Subcutaneous abdominal adipose tissue (tissue), 5 donors: ENCODE measurements at regions not wholly inside any gene's neighbourhood (a gene's known extent, or its start where the extent isn't known, plus 50 kb on each side); places are given as distances from the start of the nearest gene placed in this dataset.
"Not testable (repeated sequence)": the region's sequence is repeated elsewhere in the genome, so short reads cannot be mapped to it uniquely, and the experiment has no call there.

Experiments used
- H3K27ac ChIP-seq: one replicate; pipeline ENCODE4 v1.7.0; 2013; ENCODE audit warnings: low read depth, mild to moderate bottlenecking, inconsistent platforms, low read length, moderate library complexity
- H3K27me3 ChIP-seq, 5 donors: one replicate each; pipeline ENCODE4 v1.7.0; 2013; ENCODE audit warnings: low read length in 5 of 5, inconsistent platforms in 1 of 5; ENCODE audit not compliant: control insufficient read depth in 5 of 5, insufficient read depth in 4 of 5
- H3K36me3 ChIP-seq, 5 donors: one replicate each; pipeline ENCODE4 v1.7.0; 2013; ENCODE audit warnings: low read length in 5 of 5; ENCODE audit not compliant: control insufficient read depth in 5 of 5, insufficient read depth in 5 of 5
- H3K4me1 ChIP-seq, 5 donors: one replicate each; pipeline ENCODE4 v1.7.0; 2013; ENCODE audit warnings: low read length in 5 of 5, mild to moderate bottlenecking in 3 of 5, moderate library complexity in 1 of 5; ENCODE audit not compliant: control insufficient read depth in 5 of 5, insufficient read depth in 5 of 5
- H3K4me3 ChIP-seq, 5 donors: one replicate each; pipeline ENCODE4 v1.7.0; 2013; ENCODE audit warnings: low read length in 5 of 5, low read depth in 1 of 5
- H3K9ac ChIP-seq, 5 donors: one replicate each; pipeline ENCODE4 v1.7.0; 2013; ENCODE audit warnings: low read length in 5 of 5, mild to moderate bottlenecking in 4 of 5, moderate library complexity in 3 of 5
- H3K9me3 ChIP-seq, 5 donors: one replicate each; pipeline ENCODE4 v1.7.0; 2013; ENCODE audit warnings: low read length in 5 of 5; ENCODE audit not compliant: control insufficient read depth in 5 of 5
- donor health status: healthy.
- donor health status: healthy.
- donor health status: healthy.
- donor health status: healthy.
- donor health status: healthy.

DNA sequence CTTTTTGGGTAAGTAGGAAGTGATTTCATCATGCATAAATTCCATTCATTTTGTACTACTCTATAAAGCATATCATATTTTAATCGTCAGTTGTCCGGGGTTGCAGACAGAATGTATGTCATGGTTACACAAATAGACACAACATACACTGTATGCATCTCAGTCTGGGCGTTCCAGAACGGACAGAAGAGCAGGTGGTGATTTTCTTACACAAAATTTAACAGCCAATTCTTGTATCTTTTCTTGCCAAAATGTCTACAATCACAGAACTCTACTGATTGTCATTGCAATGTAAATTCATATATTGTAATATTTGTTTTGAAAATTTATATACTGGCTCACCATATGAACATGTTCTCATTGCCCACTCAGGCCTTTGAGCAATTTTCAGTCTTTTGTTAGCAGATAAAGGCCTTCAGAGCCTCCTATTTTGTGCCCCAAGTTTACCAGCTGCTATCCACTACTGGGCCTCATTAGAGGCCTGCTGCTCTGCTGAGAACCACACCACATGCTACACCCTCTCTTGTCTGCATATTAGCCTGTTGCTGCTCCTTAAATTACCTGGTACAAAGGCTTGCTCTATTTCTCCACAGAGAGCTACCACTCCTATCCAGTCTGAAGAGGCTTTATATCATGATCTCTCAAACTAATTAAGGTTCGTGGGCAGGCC lies 61.5 kb downstream of the PRDM13 start:
- H3K9me3 ChIP-seq = no peaks in the 10 kb centered on the region
- no peak overlapping the region for H3K9ac ChIP-seq
- no peak overlapping the region for H3K4me3 ChIP-seq
- no peaks in the 10 kb centered on the region for H3K36me3 ChIP-seq
- H3K27ac ChIP-seq = no peak overlapping the region
- H3K4me1 ChIP-seq = no peaks in the 10 kb centered on the region
- H3K27me3 ChIP-seq = no peaks in the 10 kb centered on the region

DNA sequence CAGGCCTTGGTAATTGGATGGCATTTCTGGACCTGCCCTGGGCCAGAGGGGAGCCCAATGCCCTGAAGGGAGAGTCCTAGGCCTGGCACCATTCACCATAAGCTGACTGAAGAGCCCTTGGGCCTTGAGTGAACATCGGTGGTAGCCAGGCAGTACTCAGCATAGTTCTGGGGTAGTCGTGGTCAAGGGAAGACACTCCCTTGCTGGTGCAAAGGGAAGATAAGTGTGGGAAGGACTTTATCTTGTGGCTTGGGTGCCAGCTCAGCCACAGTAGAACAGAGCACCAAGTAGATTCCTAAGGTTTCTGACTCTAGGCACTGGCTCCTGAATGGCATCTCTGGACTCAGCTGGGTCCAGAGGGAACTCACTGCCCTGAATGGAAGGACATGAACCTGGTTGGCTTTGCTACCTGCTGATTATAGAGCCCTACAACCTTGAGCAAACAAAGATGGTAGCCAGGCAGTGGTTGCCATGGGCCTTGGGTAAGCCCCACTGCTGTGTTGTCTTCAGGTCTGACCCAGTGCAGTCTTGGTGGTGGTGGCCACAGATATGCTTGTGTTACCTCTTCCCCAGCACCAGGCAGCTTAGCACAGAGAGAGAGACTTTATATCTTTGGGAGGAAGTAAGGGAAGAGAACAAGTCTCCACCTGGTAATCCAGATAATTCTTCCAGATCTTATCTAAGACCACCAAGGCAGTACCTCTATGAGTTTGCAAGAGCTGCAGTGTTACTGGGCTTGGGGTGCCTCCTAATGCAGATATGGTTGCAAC lies 83.5 kb downstream of the PRDM13 start:
- H3K4me3 ChIP-seq = no peak overlapping the region
- H3K36me3 ChIP-seq = no peaks in the 10 kb centered on the region

DNA sequence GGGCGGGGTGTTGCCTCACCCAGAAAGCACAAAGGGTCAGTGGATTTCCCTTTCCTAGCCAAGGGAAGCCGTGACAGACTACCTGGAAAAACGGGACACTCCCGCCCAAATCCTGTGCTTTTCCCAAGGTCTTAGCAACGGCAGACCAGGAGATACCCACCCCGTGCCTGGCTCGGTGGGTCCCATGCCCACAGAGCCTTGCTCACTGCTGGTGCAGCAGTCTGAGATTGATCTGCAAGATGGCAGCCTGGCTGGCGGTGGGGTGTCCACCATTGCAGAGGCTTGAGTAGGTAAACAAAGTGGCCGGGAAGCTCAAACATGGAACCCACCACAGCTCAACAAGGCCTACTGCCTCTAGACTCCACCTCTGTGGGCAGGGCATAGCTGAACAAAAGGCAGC lies 95.7 kb downstream of the PRDM13 start:
- H3K4me1 ChIP-seq, H3K27ac ChIP-seq, H3K4me3 ChIP-seq, H3K9ac ChIP-seq, H3K27me3 ChIP-seq, H3K9me3 ChIP-seq, H3K36me3 ChIP-seq: not testable (repeated sequence)

More for the DNA sequence above, 83.5 kb downstream of the PRDM13 start:
- H3K9me3 ChIP-seq = no peaks in the 10 kb centered on the region
- peaks cover 0 to 3% (median 3%) of the 10 kb centered on the region in 5 donors for H3K27me3 ChIP-seq
- H3K4me1 ChIP-seq = no peaks in the 10 kb centered on the region
- H3K27ac ChIP-seq = no peak overlapping the region
- no peak overlapping the region for H3K9ac ChIP-seq

DNA sequence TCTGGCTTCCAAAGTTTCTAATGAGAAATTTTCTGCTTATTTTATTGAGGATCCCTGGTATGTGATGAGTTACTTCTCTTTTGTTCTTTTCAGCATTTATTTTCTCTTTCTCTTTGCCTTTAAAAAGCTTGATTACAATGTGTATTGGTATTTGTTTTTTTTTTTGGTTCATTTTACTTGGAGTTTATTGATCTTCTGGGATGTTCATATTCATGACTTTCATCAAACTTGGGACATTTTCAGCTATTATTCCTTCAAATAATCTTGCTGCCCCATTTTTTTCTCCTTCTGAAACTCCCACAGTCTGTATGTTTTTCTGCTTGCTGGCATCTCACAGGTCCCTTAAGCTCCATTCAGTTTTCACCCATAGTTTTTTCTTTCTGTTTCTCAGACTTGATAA lies 102.4 kb downstream of the PRDM13 start:
- H3K27me3 ChIP-seq = no peaks in the 10 kb centered on the region
- no peak overlapping the region for H3K27ac ChIP-seq
- H3K36me3 ChIP-seq = no peaks in the 10 kb centered on the region
- no peaks in the 10 kb centered on the region for H3K9me3 ChIP-seq
- no peak overlapping the region for H3K9ac ChIP-seq
- no peak overlapping the region for H3K4me3 ChIP-seq
- H3K4me1 ChIP-seq = no peaks in the 10 kb centered on the region

DNA sequence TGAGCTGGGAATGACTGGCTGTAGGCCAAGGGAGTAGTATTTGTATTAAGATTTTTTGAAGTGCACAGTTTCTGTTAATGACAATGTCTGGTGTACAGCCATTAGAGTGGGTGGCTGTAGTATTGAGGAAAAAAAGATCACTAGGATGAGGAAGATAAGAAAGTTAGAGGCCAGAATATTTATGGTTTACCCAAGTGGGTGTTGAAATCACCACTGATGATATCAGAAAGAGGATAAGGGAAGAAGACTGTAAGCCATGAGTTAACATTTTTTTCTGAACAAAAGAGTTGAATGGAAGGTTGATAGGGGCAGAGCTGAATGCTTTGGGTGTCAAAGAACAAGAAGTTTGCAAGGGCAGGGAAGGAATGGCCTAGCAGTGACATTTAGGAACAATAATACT lies 104.7 kb downstream of the PRDM13 start:
- Histone ChIP-seq H3K9me3 (peaks cover 0 to 1% (median 0%) of the 10 kb centered on the region in 5 donors), H3K27ac (no peak overlapping the region), H3K36me3 (no peaks in the 10 kb centered on the region), H3K9ac (no peak overlapping the region), H3K4me3 (no peak overlapping the region), H3K27me3 (no peaks in the 10 kb centered on the region), H3K4me1 (no peaks in the 10 kb centered on the region)

DNA sequence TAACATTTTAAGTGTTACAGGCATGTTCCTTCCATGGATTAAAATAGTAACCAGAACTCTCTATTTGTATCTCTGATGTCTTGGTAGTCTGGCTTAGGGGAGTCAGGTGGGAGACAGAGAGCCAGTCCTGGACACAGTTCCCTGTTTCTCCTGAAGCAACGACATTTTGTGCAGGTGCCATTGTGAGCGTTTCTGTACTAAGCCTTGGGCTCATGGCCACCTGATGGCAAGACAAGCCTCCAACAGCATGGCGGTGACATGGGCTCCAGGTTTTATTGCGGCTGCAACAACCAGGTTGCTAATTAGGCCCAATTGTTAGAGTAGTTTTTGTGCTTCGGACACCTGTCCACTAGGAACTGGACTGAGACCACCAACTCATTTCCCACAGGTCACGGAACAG lies 105.3 kb downstream of the PRDM13 start:
- Histone ChIP-seq H3K4me1 (no peaks in the 10 kb centered on the region), H3K9me3 (peaks cover 0 to 5% (median 4%) of the 10 kb centered on the region in 5 donors), H3K36me3 (no peaks in the 10 kb centered on the region), H3K27ac (no peak overlapping the region), H3K9ac (no peak overlapping the region), H3K4me3 (no peak overlapping the region), H3K27me3 (no peaks in the 10 kb centered on the region)

DNA sequence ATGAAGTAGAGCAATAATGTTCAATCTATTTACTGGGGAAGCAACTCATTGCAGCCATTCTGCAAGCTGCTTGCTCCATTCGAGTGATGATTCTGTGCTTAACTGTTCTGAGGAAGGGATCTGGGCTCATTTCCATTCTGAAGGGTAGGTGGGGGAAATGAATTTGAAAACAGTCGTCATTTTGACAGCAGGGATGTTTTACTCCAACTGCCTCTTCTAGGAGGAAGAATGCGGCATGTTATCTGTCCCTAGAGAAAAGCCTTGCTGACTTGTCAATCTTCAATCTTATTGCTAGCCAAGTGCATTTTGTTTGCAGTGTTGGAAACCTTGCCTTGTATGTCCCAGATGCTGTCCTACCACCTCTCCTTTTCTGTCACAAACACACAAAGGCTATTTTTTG lies 105.9 kb downstream of the PRDM13 start:
- H3K9ac ChIP-seq = no peak overlapping the region
- peaks cover 0 to 5% (median 4%) of the 10 kb centered on the region in 5 donors for H3K9me3 ChIP-seq
- H3K36me3 ChIP-seq = no peaks in the 10 kb centered on the region
- H3K4me1 ChIP-seq = no peaks in the 10 kb centered on the region
- H3K27ac ChIP-seq = no peak overlapping the region
- H3K4me3 ChIP-seq = no peak overlapping the region
- no peaks in the 10 kb centered on the region for H3K27me3 ChIP-seq

DNA sequence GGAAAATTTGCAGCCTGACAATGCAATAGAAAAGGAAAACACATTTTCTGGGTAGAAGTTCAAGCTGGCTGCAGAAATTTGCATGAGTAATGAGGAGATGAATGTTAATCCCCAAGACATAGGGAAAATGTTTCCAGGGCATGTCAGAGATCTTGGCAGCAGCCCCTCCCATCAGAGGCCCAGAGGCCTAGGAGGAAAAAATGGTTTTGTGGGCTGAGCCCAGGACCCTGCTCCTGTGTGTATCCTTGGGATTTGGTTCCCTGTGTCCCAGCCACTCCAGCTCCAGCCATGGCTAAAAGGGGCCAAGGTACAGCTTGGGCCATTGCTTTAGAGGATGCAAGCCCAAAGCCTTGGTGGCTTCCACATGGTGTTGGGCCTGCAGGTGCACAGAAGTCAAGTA lies 115.4 kb downstream of the PRDM13 start:
- H3K36me3 ChIP-seq, H3K27me3 ChIP-seq, H3K4me1 ChIP-seq, H3K27ac ChIP-seq, H3K4me3 ChIP-seq, H3K9ac ChIP-seq: not testable (repeated sequence)
- H3K9me3 ChIP-seq = peaks cover 0 to 15% (median 3%) of the 10 kb centered on the region in 5 donors

DNA sequence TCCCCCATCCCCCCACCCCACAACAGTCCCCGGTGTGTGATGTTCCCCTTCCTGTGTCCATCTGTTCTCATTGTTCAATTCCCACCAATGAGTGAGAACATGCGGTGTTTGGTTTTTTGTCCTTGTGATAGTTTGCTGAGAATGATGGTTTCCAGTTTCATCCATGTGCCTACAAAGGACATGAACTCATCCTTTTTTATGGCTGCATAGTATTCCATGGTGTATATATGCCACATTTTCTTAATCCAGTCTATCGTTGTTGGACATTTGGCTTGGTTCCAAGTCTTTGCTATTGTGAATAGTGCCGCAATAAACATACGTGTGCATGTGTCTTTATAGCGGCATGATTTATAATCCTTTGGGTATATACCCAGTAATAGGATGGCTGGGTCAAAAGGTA lies 123.6 kb downstream of the PRDM13 start:
- H3K36me3 ChIP-seq, H3K4me1 ChIP-seq, H3K9me3 ChIP-seq, H3K27ac ChIP-seq, H3K9ac ChIP-seq, H3K27me3 ChIP-seq, H3K4me3 ChIP-seq: not testable (repeated sequence)

DNA sequence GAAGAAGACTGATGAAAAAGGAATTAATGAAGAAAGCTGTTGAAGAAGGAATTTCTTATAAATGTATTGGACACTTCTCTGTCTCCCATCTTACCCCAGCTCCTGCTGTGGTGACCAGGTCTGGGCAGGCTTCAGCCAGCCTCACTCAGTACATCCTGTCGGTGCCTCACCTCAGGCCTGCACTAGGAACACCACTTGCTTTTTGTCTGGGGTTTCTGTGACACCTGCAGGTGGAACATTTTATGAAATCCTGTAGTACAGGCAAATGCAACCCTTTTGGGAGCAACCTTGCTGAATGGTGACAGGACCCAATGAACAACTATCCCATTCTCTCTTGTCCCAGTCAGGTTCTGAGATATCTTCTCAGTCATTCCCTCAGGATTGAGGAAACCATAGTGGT lies 129.7 kb downstream of the PRDM13 start:
- no peaks in the 10 kb centered on the region for H3K9me3 ChIP-seq
- peaks cover 0 to 7% (median 2%) of the 10 kb centered on the region in 5 donors for H3K27me3 ChIP-seq
- H3K9ac ChIP-seq = no peak overlapping the region
- no peak overlapping the region for H3K4me3 ChIP-seq
- no peaks in the 10 kb centered on the region for H3K4me1 ChIP-seq
- no peaks in the 10 kb centered on the region for H3K36me3 ChIP-seq
- H3K27ac ChIP-seq = no peak overlapping the region
